Fibroblast of lung (primary cell): ENCODE measurements at regions not wholly inside any gene's neighbourhood (a gene's known extent, or its start where the extent isn't known, plus 50 kb on each side); places are given as distances from the start of the nearest gene placed in this dataset.

ENCODE experiments used
- DNase-seq, 2 donors: peaks; one replicate each; pipeline versions ENCODE4 v3.0.0 to v3.0.0-alpha.2; 2010; ENCODE audit warnings: low read depth in 2 of 2
- H2AFZ ChIP-seq: 2 replicates; pipeline ENCODE4 v1.5.1; 2012; ENCODE audit warnings: low read length, control low read depth, inconsistent platforms
- H3K27ac ChIP-seq: 2 replicates; pipeline ENCODE4 v1.5.1; 2011; ENCODE audit warnings: low read length, control low read depth; ENCODE audit not compliant: insufficient read depth
- H3K27me3 ChIP-seq: 2 replicates; pipeline ENCODE4 v1.5.1; 2011; ENCODE audit warnings: mild to moderate bottlenecking, low read length; ENCODE audit not compliant: control insufficient read depth, insufficient read depth
- H3K36me3 ChIP-seq: 2 replicates; pipeline ENCODE4 v1.5.1; 2011; ENCODE audit warnings: low read length; ENCODE audit not compliant: control insufficient read depth, insufficient read depth
- H3K4me1 ChIP-seq: 2 replicates; pipeline ENCODE4 v1.5.1; 2011; ENCODE audit warnings: low read length; ENCODE audit not compliant: control insufficient read depth, insufficient read depth; ENCODE audit errors: extremely low read depth
- H3K4me2 ChIP-seq: 2 replicates; pipeline ENCODE4 v1.5.1; 2011; ENCODE audit warnings: low read length, control low read depth; ENCODE audit not compliant: insufficient read depth; ENCODE audit errors: extremely low read depth
- H3K4me3 ChIP-seq, 4 experiments: fragments of 200-600 bp in 1 of 4; sonication (generic) in 1 of 4; replicated peaks in 1 of 4; 2 replicates each; pipeline ENCODE4 v1.5.1; 2011 to 2016; ENCODE audit warnings: low read length in 4 of 4, low read depth in 3 of 4, mild to moderate bottlenecking in 3 of 4, control low read depth in 2 of 4, inconsistent platforms in 1 of 4, mixed read lengths in 1 of 4; ENCODE audit not compliant: insufficient read depth in 1 of 4; ENCODE audit errors: control extremely low read depth in 1 of 4
- H3K79me2 ChIP-seq: 2 replicates; pipeline ENCODE4 v1.5.1; 2012; ENCODE audit warnings: mild to moderate bottlenecking, low read length, inconsistent platforms; ENCODE audit not compliant: control insufficient read depth, insufficient read depth
- H3K9ac ChIP-seq: 2 replicates; pipeline ENCODE4 v1.5.1; 2011; ENCODE audit warnings: mild to moderate bottlenecking, low read length, control low read depth; ENCODE audit not compliant: insufficient read depth
- H3K9me3 ChIP-seq: 2 replicates; pipeline ENCODE4 v1.5.1; 2012; ENCODE audit warnings: low read depth, low read length; ENCODE audit not compliant: control insufficient read depth, insufficient read depth
- H4K20me1 ChIP-seq: 2 replicates; pipeline ENCODE4 v1.5.1; 2011; ENCODE audit warnings: low read length; ENCODE audit not compliant: control insufficient read depth, insufficient read depth; ENCODE audit errors: extremely low read depth
- EZH2 ChIP-seq: IDR thresholded peaks from 2 replicates; pipeline ENCODE4 v1.5.1; 2012; ENCODE audit warnings: low read length, control low read depth, mild to moderate bottlenecking; ENCODE audit errors: missing control alignments
- TF ChIP-seq, protein P1 (sequence below), 2 donors: IDR thresholded peaks in 1 of 2; conservative IDR thresholded peaks in 1 of 2; 1 replicate in 1 of 2; 2 replicates in 1 of 2; pipeline ENCODE4 v1.5.1; 2011 to 2012; ENCODE audit warnings: low read length in 2 of 2, control low read depth in 1 of 2, inconsistent platforms in 1 of 2, low read depth in 1 of 2, mild to moderate bottlenecking in 1 of 2

DNA sequence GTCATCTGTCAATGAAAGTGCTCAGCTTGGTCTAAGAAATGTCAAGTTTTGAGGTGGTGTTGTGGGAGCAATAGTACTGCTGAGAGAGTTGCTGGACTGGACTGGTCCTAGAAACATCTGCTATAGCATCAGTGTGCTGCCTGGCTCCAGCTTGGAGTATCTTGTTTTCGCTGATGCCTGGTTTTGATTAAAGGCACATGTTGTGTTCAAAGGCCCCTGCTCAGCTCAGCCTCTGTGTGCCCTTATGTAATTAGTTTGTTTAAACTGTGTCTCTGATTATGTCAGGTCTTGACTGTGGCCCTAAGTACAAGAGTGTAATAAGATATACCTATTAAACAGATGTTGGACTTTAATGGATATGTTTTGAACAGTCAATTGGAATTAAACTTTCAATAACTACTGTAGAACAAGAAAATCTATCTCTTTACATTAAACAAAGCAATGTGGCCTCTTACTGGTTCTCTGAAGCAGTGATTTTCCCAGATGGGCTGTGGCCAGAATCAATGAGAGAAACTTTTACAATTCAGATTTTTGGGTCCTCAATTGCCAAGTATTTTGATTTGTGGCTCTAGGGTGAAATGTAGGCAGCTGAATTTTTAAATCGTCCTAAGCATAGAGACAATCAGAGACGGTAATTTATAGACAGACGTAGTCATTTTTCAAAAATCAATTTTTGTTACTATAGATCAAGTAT is 668.2 kb downstream of the DHX35 start:
- no peaks in the 10 kb centered on the region for H3K79me2 ChIP-seq
- H3K9me3 ChIP-seq, result no peaks in the 10 kb centered on the region
- no peaks in the 10 kb centered on the region for H3K27me3 ChIP-seq
- no peak overlapping the region for H3K9ac ChIP-seq
- H3K4me2 ChIP-seq, result no peak overlapping the region
- no peak overlapping the region for H2AFZ ChIP-seq
- H3K4me3 ChIP-seq, result no peak overlapping the region
- H3K27ac ChIP-seq, result no peak overlapping the region
- no peaks in the 10 kb centered on the region for H3K36me3 ChIP-seq
- H4K20me1 ChIP-seq, result no peaks in the 10 kb centered on the region
- no peak for TF ChIP-seq EZH2
- TF ChIP-seq, protein P1, sequence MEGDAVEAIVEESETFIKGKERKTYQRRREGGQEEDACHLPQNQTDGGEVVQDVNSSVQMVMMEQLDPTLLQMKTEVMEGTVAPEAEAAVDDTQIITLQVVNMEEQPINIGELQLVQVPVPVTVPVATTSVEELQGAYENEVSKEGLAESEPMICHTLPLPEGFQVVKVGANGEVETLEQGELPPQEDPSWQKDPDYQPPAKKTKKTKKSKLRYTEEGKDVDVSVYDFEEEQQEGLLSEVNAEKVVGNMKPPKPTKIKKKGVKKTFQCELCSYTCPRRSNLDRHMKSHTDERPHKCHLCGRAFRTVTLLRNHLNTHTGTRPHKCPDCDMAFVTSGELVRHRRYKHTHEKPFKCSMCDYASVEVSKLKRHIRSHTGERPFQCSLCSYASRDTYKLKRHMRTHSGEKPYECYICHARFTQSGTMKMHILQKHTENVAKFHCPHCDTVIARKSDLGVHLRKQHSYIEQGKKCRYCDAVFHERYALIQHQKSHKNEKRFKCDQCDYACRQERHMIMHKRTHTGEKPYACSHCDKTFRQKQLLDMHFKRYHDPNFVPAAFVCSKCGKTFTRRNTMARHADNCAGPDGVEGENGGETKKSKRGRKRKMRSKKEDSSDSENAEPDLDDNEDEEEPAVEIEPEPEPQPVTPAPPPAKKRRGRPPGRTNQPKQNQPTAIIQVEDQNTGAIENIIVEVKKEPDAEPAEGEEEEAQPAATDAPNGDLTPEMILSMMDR (conservative IDR thresholded peaks at IDR 0.05 in 1 of 2, IDR thresholded peaks at IDR 0.05 in 1 of 2; ENCODE audit: low read depth in 1 of 2, low read length in 2 of 2), result no peak
- no peaks in the 10 kb centered on the region for H3K4me1 ChIP-seq
- DNase-seq, result no peak

DNA sequence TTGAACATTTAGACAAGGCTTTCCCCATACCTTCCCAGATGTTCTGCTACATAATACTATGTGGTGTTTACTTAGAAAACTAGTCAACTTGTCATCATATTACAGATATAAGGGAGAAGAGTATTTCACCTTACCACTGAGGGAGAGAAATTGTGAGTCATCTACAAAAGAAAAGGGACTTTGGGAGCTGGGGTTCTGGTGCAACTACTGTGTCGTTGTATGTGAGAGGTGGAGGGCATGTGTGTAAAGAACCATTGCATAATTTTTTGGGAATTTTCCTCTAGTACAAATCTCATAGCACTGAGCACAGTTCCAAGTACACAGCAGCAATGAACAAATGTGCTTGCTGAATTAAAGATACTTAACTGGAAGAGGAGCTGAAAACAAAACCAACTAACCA is 665.6 kb downstream of the DHX35 start:
- no peaks in the 10 kb centered on the region for H3K9me3 ChIP-seq
- no peak overlapping the region for H3K27ac ChIP-seq
- no peak for DNase-seq
- no peaks in the 10 kb centered on the region for H3K79me2 ChIP-seq
- no peaks in the 10 kb centered on the region for H3K27me3 ChIP-seq
- no peak overlapping the region for H2AFZ ChIP-seq
- no peak overlapping the region for H3K9ac ChIP-seq
- no peak for TF ChIP-seq EZH2
- TF ChIP-seq, protein P1 (conservative IDR thresholded peaks at IDR 0.05 in 1 of 2, IDR thresholded peaks at IDR 0.05 in 1 of 2; ENCODE audit: low read depth in 1 of 2, low read length in 2 of 2), result no peak
- no peaks in the 10 kb centered on the region for H3K36me3 ChIP-seq
- H3K4me3 ChIP-seq, result no peak overlapping the region
- H3K4me2 ChIP-seq, result no peak overlapping the region
- no peaks in the 10 kb centered on the region for H3K4me1 ChIP-seq
- H4K20me1 ChIP-seq, result no peaks in the 10 kb centered on the region

DNA sequence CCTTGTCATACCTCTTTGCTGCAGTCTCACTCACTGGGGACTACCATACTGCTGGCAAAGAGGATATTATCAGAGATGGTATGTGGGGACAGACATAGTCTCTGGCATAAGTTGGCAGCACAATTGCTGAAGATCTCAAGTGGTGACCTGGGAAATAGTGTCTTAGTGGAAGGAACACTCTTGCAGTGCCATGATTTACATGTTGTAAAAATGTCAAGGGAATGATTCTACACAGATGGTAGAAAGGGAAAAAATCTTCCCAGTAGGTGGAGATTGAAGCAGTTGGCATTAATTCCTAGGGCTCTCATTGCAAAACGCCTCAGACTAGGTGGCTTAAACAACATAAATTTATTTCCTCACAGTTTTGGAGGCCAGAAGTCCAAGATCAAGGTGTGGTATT is 662.2 kb downstream of the DHX35 start:
- Histone ChIP-seq H3K9ac (no peak overlapping the region), H3K9me3 (no peaks in the 10 kb centered on the region), H3K27ac (no peak overlapping the region), H3K79me2 (no peaks in the 10 kb centered on the region), H3K4me1 (no peaks in the 10 kb centered on the region), H3K4me2 (no peak overlapping the region), H4K20me1 (no peaks in the 10 kb centered on the region), H3K4me3 (no peak overlapping the region), H2AFZ (no peak overlapping the region), H3K27me3 (no peaks in the 10 kb centered on the region), H3K36me3 (no peaks in the 10 kb centered on the region)
- TF ChIP-seq EZH2, result no peak
- TF ChIP-seq, protein P1 (conservative IDR thresholded peaks at IDR 0.05 in 1 of 2, IDR thresholded peaks at IDR 0.05 in 1 of 2; ENCODE audit: low read depth in 1 of 2, low read length in 2 of 2), result no peak
- no peak for DNase-seq
